VCaP (cell line): ENCODE measurements at regions not wholly inside any gene's neighbourhood (a gene's known extent, or its start where the extent isn't known, plus 50 kb on each side); places are given as distances from the start of the nearest gene placed in this dataset.

ENCODE experiments used
- H3K27ac ChIP-seq: fragments of 450-650 bp; 2 replicates; pipeline ENCODE4 v1.5.1; 2017
- TF ChIP-seq, protein P1 (sequence below): fragments of 450-650 bp; conservative IDR thresholded peaks from 2 replicates; pipeline ENCODE4 v1.5.1; 2017; ENCODE audit warnings: mild to moderate bottlenecking, moderate library complexity

DNA sequence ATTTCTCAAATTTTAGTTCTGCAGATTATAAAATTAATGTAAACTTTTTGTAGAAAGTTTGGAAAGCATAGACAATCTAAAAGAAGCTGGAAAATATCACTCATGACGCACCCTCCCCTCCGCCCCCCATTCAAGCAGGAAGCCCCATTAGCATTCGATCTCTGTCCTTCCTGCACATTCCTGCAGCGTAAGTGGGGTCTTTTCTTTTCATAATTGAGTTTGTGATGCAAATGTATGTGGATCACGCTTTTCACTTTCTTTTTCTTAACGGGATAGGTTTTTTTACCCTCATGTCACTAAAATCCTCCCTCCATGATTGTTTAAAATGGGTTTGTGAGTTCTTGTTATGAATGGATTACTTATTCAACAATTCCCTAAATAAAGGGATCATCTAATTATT is 181.7 kb upstream of the HDAC4 start:
- TF ChIP-seq, protein P1, sequence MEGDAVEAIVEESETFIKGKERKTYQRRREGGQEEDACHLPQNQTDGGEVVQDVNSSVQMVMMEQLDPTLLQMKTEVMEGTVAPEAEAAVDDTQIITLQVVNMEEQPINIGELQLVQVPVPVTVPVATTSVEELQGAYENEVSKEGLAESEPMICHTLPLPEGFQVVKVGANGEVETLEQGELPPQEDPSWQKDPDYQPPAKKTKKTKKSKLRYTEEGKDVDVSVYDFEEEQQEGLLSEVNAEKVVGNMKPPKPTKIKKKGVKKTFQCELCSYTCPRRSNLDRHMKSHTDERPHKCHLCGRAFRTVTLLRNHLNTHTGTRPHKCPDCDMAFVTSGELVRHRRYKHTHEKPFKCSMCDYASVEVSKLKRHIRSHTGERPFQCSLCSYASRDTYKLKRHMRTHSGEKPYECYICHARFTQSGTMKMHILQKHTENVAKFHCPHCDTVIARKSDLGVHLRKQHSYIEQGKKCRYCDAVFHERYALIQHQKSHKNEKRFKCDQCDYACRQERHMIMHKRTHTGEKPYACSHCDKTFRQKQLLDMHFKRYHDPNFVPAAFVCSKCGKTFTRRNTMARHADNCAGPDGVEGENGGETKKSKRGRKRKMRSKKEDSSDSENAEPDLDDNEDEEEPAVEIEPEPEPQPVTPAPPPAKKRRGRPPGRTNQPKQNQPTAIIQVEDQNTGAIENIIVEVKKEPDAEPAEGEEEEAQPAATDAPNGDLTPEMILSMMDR, result no peak
- H3K27ac ChIP-seq, result no peak overlapping the region

DNA sequence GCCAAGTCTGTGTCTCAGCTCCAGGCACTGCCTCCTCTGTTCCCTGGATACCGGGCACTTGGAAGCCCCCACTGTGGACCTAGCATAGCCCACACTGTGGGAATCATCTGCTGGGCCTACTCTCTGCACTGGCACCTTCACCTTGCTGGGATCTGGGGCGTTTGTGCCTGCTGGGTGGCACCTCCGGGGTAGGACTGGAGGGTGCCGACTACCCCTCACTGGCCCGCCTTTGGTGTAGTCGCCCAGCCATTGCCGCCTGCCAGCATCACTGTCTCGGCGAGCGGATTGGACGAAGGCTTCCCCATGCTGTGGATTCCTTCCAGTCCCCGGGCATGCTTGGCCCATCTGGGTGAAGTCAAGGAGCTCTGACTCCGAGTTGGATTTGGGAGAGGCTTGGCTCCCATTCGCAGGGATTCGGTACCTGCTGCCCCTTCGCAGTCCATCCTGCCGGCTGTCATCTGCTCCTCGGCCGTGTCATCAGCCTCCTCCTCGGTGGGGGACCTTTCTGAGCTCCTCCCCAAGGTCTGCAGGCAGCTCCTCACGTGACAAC is 180.6 kb upstream of the HDAC4 start:
- H3K27ac ChIP-seq, result no peak overlapping the region

DNA sequence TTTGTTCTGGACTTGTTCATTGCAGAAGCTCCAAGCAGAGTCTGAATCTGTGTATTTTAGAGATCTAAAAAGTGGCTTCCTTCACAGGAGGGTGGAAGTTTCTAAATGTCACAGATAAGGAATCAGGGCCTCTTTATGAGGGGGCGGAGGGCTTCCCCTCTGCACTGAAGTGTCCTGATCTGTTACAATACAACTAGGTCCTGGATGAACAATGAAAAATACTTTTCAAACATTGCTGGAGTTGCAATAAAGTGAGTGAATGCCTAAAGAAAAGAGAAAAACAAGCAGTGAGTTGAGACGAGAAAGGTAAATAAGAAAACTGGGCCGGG is 179.3 kb upstream of the HDAC4 start:
- TF ChIP-seq, protein P1, result no peak
- no peak overlapping the region for H3K27ac ChIP-seq

More for the DNA sequence above, 180.6 kb upstream of the HDAC4 start:
- TF ChIP-seq, protein P1, result no peak

DNA sequence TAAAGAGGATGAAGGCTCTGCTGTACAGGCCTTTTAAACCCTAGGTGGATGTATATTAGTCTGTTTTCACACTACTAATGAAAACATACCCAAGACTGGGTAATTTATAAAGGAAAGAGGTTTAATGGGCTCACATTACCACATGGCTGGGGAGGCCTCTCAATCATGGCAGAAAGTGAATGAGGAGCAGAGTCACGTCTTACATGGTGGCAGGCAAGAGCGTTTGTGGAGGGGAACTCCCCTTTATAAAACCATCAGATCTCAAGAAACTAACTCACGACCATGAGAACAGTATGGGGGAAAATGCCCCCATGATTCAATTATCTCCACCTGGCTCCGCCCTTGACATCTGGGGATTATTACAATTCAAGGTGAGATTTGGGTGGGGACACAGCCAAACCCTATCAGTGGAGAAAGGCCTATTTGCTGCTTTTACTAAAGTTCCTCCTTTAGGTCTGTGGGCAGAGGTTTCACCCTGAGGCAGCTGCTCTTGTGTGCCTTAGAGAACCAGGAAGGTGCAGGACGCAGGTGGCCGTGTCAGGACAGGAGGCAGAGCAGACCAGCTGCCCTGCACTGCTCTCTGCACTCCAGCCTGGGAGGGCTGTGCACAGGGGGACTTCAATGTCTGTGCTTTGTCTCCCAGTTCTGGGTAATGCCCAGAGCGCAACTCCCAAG is 178.8 kb upstream of the HDAC4 start:
- TF ChIP-seq, protein P1, result no peak
- no peak overlapping the region for H3K27ac ChIP-seq

DNA sequence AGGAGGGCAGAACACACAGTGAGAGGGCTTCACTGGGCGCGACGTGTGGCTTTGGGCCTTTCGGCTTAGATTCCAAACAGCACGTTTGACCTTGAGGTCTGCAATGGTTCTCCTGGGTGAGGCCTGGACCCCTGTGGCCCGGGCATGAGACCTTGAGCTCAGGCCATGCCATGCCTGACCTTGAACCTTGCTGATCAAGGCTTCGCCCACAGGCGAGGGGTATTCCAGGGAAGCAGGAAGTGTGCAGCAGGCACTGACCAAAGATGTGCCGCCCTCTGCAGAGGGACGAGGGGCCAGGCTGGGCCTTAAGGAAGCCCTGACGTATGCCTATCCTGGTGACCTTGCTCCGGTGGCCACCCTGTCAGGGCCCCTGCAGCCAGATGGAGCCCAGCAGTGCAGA is 178.3 kb upstream of the HDAC4 start:
- H3K27ac ChIP-seq, result no peak overlapping the region
- TF ChIP-seq, protein P1, result no peak

DNA sequence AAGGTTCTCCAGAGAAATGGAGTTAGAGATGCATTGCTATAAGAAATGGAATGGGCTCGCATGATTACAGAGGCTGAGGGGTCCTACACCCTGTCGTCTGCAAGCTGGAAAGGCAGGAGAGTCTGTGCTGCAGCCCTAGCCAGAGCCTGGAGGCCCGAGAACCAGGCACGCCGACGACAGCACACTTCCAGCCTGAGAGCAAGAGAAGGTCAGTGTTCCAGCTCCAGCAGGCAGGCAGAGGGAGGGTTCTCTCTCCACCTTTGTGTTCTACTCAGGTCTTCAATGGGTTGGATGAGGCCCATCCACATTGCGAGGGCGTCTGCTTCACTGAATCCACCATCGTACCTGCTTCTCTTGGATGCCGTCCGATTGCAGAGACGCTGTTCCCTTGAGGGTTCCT is 177.6 kb upstream of the HDAC4 start:
- TF ChIP-seq, protein P1, result no peak
- no peak overlapping the region for H3K27ac ChIP-seq

DNA sequence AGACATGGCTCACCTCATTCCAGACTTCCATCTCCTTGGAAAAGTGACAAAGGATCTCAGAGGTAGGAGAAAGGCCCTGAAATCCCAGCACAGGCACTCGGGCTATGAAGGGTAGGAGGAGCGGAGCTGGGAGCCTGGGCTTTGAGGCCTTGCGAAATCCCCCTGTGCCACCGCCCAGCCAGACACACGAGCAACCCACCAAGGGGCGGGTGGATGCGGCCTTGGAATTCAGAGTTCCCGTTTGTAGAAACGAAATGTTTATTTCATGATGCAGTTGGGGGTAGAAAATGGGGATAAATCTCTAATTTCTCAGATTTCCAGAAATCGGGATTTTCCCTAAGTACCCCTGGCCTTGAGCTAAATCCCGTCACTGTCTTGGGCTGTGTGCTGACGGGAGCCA is 177.1 kb upstream of the HDAC4 start:
- TF ChIP-seq, protein P1, result no peak

More for the DNA sequence above, 177.1 kb upstream of the HDAC4 start:
- H3K27ac ChIP-seq, result no peak overlapping the region
